ENCODE measurements at regions not wholly inside any gene's neighbourhood (a gene's known extent, or its start where the extent isn't known, plus 50 kb on each side); places are given as distances from the start of the nearest gene placed in this dataset.

- TF ChIP-seq CTCF (IDR thresholded peaks at IDR 0.05), result no peak
- no peak for TF ChIP-seq POLR2A (IDR thresholded peaks at IDR 0.05)
Observed at GRCh38 chr4:19216476-19216875, 1035.2 kb upstream of the SLIT2 start.

All from heart left ventricle (tissue), 13 donors.